CD14-positive monocyte (primary cell): ENCODE measurements at regions not wholly inside any gene's neighbourhood (a gene's known extent, or its start where the extent isn't known, plus 50 kb on each side); places are given as distances from the start of the nearest gene placed in this dataset.

Experiments used
- DNase-seq, 3 donors: peaks; one replicate each; pipeline ENCODE4 v3.0.0-alpha.2; 2011 to 2022
- H2AFZ ChIP-seq: 2 replicates; pipeline ENCODE4 v1.6.0; 2012; ENCODE audit warnings: mild to moderate bottlenecking, low read depth, low read length, inconsistent platforms; ENCODE audit not compliant: insufficient read depth, poor library complexity, severe bottlenecking
- H3K27ac ChIP-seq, 2 donors: 1 replicate in 1 of 2; 2 replicates in 1 of 2; pipeline ENCODE4 v1.5.1; 2012 to 2013; ENCODE audit warnings: low read length in 2 of 2, control low read depth in 1 of 2, inconsistent platforms in 1 of 2, low read depth in 1 of 2, mild to moderate bottlenecking in 1 of 2
- H3K27me3 ChIP-seq, 2 donors: one replicate each; pipeline versions ENCODE4 v1.6.0 to v1.6.1; 2011 to 2013; ENCODE audit warnings: low read length in 2 of 2; ENCODE audit not compliant: control insufficient read depth in 2 of 2, insufficient read depth in 2 of 2
- H3K36me3 ChIP-seq, 2 donors: replicated peaks in 1 of 2; 1 replicate in 1 of 2; 2 replicates in 1 of 2; pipeline versions ENCODE4 v1.5.1 to v1.6.1; 2012 to 2013; ENCODE audit warnings: low read length in 2 of 2, control low read depth in 1 of 2, inconsistent platforms in 1 of 2, mild to moderate bottlenecking in 1 of 2; ENCODE audit not compliant: insufficient read depth in 2 of 2, control insufficient read depth in 1 of 2
- H3K4me1 ChIP-seq, 2 donors: 1 replicate in 1 of 2; 2 replicates in 1 of 2; pipeline versions ENCODE4 v1.5.1 to v1.6.1; 2012 to 2013; ENCODE audit warnings: low read length in 2 of 2, control low read depth in 1 of 2, inconsistent platforms in 1 of 2, mild to moderate bottlenecking in 1 of 2, moderate library complexity in 1 of 2; ENCODE audit not compliant: insufficient read depth in 2 of 2, control insufficient read depth in 1 of 2
- H3K4me2 ChIP-seq: replicated peaks from 2 replicates; pipeline ENCODE3; 2012; ENCODE audit warnings: low read length, moderate library complexity, mild to moderate bottlenecking; ENCODE audit not compliant: poor library complexity, severe bottlenecking; ENCODE audit errors: extremely low read depth
- H3K4me3 ChIP-seq, 3 experiments: fragments of 200-600 bp in 1 of 3; sonication (generic) in 1 of 3; replicated peaks in 1 of 3; 1 replicate in 2 of 3; 2 replicates in 1 of 3; pipeline ENCODE4 v1.5.1; 2011 to 2013; ENCODE audit warnings: low read length in 3 of 3, mild to moderate bottlenecking in 3 of 3, control low read depth in 2 of 3, low read depth in 2 of 3, inconsistent platforms in 1 of 3, moderate library complexity in 1 of 3
- H3K79me2 ChIP-seq: 2 replicates; pipeline ENCODE4 v1.6.0; 2012; ENCODE audit warnings: mild to moderate bottlenecking, control low read depth, inconsistent platforms, low read length, moderate library complexity; ENCODE audit not compliant: insufficient read depth
- H3K9ac ChIP-seq: 2 replicates; pipeline ENCODE4 v1.6.0; 2017; ENCODE audit warnings: low read length, mild to moderate bottlenecking; ENCODE audit not compliant: insufficient read depth, poor library complexity, severe bottlenecking
- H3K9me3 ChIP-seq, 2 donors: replicated peaks in 1 of 2; 1 replicate in 1 of 2; 2 replicates in 1 of 2; pipeline versions ENCODE4 v1.5.1 to v1.6.1; 2012 to 2013; ENCODE audit warnings: low read length in 2 of 2, control low read depth in 1 of 2; ENCODE audit not compliant: control insufficient read depth in 1 of 2, insufficient read depth in 1 of 2
- H4K20me1 ChIP-seq: 2 replicates; pipeline ENCODE4 v1.6.0; 2012; ENCODE audit warnings: mild to moderate bottlenecking, low read length, control low read depth, moderate library complexity; ENCODE audit not compliant: insufficient read depth
- H3K27ac Mint-ChIP-seq, 7 donors: one replicate each; pipeline ENCODE4 v1.8.0; 2020; ENCODE audit warnings: mild to moderate bottlenecking in 7 of 7, mixed read lengths in 7 of 7, moderate library complexity in 6 of 7, inconsistent platforms in 2 of 7
- H3K27me3 Mint-ChIP-seq, 3 donors: one replicate each; pipeline ENCODE4 v1.8.0; 2021 to 2022; ENCODE audit warnings: low read depth in 3 of 3, mild to moderate bottlenecking in 3 of 3, mixed read lengths in 3 of 3, moderate library complexity in 3 of 3, inconsistent platforms in 1 of 3
- H3K36me3 Mint-ChIP-seq, 2 donors: one replicate each; pipeline ENCODE4 v1.8.0; 2020; ENCODE audit warnings: mixed read lengths in 2 of 2, inconsistent platforms in 1 of 2, mild to moderate bottlenecking in 1 of 2
- H3K4me1 Mint-ChIP-seq: one replicate; pipeline ENCODE4 v1.8.0; 2020; ENCODE audit warnings: mild to moderate bottlenecking, mixed read lengths
- H3K4me3 Mint-ChIP-seq, 2 donors: one replicate each; pipeline ENCODE4 v1.8.0; 2020; ENCODE audit warnings: mild to moderate bottlenecking in 2 of 2, mixed read lengths in 2 of 2, moderate library complexity in 1 of 2
- H3K9me3 Mint-ChIP-seq, 7 donors: one replicate each; pipeline ENCODE4 v1.8.0; 2020 to 2022; ENCODE audit warnings: mixed read lengths in 7 of 7, mild to moderate bottlenecking in 6 of 7, moderate library complexity in 6 of 7, inconsistent platforms in 2 of 7
- CTCF ChIP-seq: fragments of 200-600 bp; IDR thresholded peaks from one replicate; pipeline ENCODE4 v1.8.0; 2022; ENCODE audit warnings: antibody characterized with exemption, mild to moderate bottlenecking
- WGBS: methylation state at CpG from one replicate; pipeline ENCODE4 v1.1.5; 2013; ENCODE audit warnings: missing lambda C conversion rate; ENCODE audit not compliant: insufficient coverage; 5-methylcytosine and 5-hydroxymethylcytosine counted together
- intact Hi-C, 2 donors: fragments of 100-400 bp; cut with micrococcal nuclease; formaldehyde crosslinking; loops; one replicate each; pipeline versions ENCODE4 v1.15.0 to v1.15.1; 2023

GRCh38 chr22:20655623-20656022 is 118.3 kb upstream of the SERPIND1 start:
- TF ChIP-seq CTCF: no peak
- Histone ChIP-seq H3K9me3 (no peaks in the 10 kb centered on the region), H2AFZ (no peak overlapping the region), H3K27me3 (peaks cover 0 to 9% of the 10 kb centered on the region in 2 donors), H4K20me1 (no peaks in the 10 kb centered on the region), H3K4me2 (no peak overlapping the region), H3K79me2 (no peaks in the 10 kb centered on the region), H3K36me3 (no peaks in the 10 kb centered on the region), H3K9ac (no peak overlapping the region), H3K4me3 (no peak overlapping the region), H3K4me1 (no peaks in the 10 kb centered on the region), H3K27ac (no peak overlapping the region)
- DNase-seq: no peak
- Mint-ChIP-seq H3K27ac (no peak overlapping the region), H3K4me1 (no peaks in the 10 kb centered on the region), H3K36me3 (no peaks in the 10 kb centered on the region), H3K27me3 (peaks cover 18 to 27% (median 20%) of the 10 kb centered on the region in 3 donors), H3K4me3 (no peak overlapping the region), H3K9me3 (peaks cover 0 to 1% (median 0%) of the 10 kb centered on the region in 7 donors)
- intact Hi-C loops: no loop called here

GRCh38 chr22:20656516-20656901 is 117.4 kb upstream of the SERPIND1 start:
- peaks cover 24 to 31% (median 26%) of the 10 kb centered on the region in 3 donors for H3K27me3 Mint-ChIP-seq
- no peak for TF ChIP-seq CTCF
- H4K20me1 ChIP-seq: no peaks in the 10 kb centered on the region
- whole genome bisulfite sequencing: 96% methylated on average over 10 of the region's 12 CpGs
- H3K4me1 ChIP-seq: no peaks in the 10 kb centered on the region
- H3K4me2 ChIP-seq: no peak overlapping the region
- H2AFZ ChIP-seq: no peak overlapping the region
- H3K4me3 Mint-ChIP-seq: no peak overlapping the region
- no peak overlapping the region for H3K9ac ChIP-seq
- peaks cover 0 to 13% of the 10 kb centered on the region in 2 donors for H3K27me3 ChIP-seq
- intact Hi-C loops: no loop called here
- H3K4me1 Mint-ChIP-seq: peaks cover 1% of the 10 kb centered on the region
- DNase-seq: no peak
- H3K4me3 ChIP-seq: no peak overlapping the region
- no peaks in the 10 kb centered on the region for H3K36me3 ChIP-seq
- H3K27ac Mint-ChIP-seq: no peak overlapping the region
- H3K27ac ChIP-seq: no peak overlapping the region
- no peaks in the 10 kb centered on the region for H3K9me3 ChIP-seq
- no peaks in the 10 kb centered on the region for H3K36me3 Mint-ChIP-seq
- peaks cover 0 to 1% (median 0%) of the 10 kb centered on the region in 7 donors for H3K9me3 Mint-ChIP-seq
- H3K79me2 ChIP-seq: no peaks in the 10 kb centered on the region
